Endothelial cell of umbilical vein (primary cell): ENCODE measurements at regions not wholly inside any gene's neighbourhood (a gene's known extent, or its start where the extent isn't known, plus 50 kb on each side); places are given as distances from the start of the nearest gene placed in this dataset.

Experiments used
- BruUV-seq: library from RNA; stranded (reverse); fragments of 400-500 nt; replicated peaks from 2 replicates; lab custom pipeline; 2021; lab: Mats Ljungman, UMichigan
- CTCF ChIA-PET: fragments of 300-600, 350-600 bp; sonication (Branson Sonifier 250); formaldehyde crosslinking; loops from one replicate; lab custom pipeline; 2021; ENCODE audit warnings: antibody characterized with exemption, inconsistent platforms; lab: Charles Lee
- POLR2A ChIA-PET: fragments of 300-600, 350-600 bp; sonication (Branson Sonifier 250); formaldehyde crosslinking; loops from one replicate; lab custom pipeline; 2021; ENCODE audit warnings: antibody characterized with exemption, inconsistent platforms; lab: Charles Lee
- DNase-seq: peaks from one replicate; pipeline ENCODE4 v3.0.0-alpha.2; 2011; ENCODE audit warnings: low read depth, low spot score
- FAIRE-seq: peaks from 2 replicates; lab custom pipeline; 2011; peaks lifted over from hg19 to GRCh38; lab: Jason Lieb, UNC
- H2AFZ ChIP-seq: 2 replicates; pipeline ENCODE4 v1.6.0; 2012; ENCODE audit warnings: low read depth, low read length, control low read depth, inconsistent platforms
- H3K27ac ChIP-seq: 2 replicates; pipeline ENCODE4 v1.5.1; 2011; ENCODE audit warnings: low read depth, mild to moderate bottlenecking, control low read depth, low read length, moderate library complexity; ENCODE audit not compliant: insufficient read depth
- H3K27me3 ChIP-seq, 2 experiments: 2 replicates each; pipeline versions ENCODE4 v1.6.0 to v1.6.1; 2011; ENCODE audit warnings: low read length in 2 of 2, mixed read lengths in 1 of 2; ENCODE audit not compliant: control insufficient read depth in 2 of 2, insufficient read depth in 2 of 2
- H3K36me3 ChIP-seq, 2 experiments: 2 replicates in 1 of 2; 3 replicates in 1 of 2; pipeline ENCODE4 v1.5.1; 2011; ENCODE audit warnings: low read length in 2 of 2, mild to moderate bottlenecking in 1 of 2, moderate library complexity in 1 of 2; ENCODE audit not compliant: control insufficient read depth in 2 of 2, insufficient read depth in 2 of 2; ENCODE audit errors: extremely low read depth in 1 of 2
- H3K4me1 ChIP-seq: 3 replicates; pipeline ENCODE4 v1.5.1; 2011; ENCODE audit warnings: mild to moderate bottlenecking, low read length; ENCODE audit not compliant: control insufficient read depth, insufficient read depth; ENCODE audit errors: extremely low read depth
- H3K4me2 ChIP-seq: 2 replicates; pipeline ENCODE4 v1.6.1; 2011; ENCODE audit warnings: low read length, control low read depth, mixed read lengths; ENCODE audit not compliant: insufficient read depth
- H3K4me3 ChIP-seq, 3 experiments: fragments of 200-600 bp in 1 of 3; sonication (generic), shearing (Covaris generic) in 1 of 3; replicated peaks in 1 of 3; 2 replicates each; pipeline ENCODE4 v1.5.1; 2011 to 2016; ENCODE audit warnings: control low read depth in 3 of 3, low read length in 3 of 3, mild to moderate bottlenecking in 2 of 3, inconsistent platforms in 1 of 3, low read depth in 1 of 3, moderate library complexity in 1 of 3; ENCODE audit not compliant: insufficient read depth in 1 of 3
- H3K79me2 ChIP-seq: 2 replicates; pipeline ENCODE4 v1.6.0; 2012; ENCODE audit warnings: low read length, inconsistent platforms; ENCODE audit not compliant: control insufficient read depth, insufficient read depth
- H3K9ac ChIP-seq: replicated peaks from 2 replicates; pipeline ENCODE3; 2011; ENCODE audit warnings: low read length, control low read depth; ENCODE audit not compliant: insufficient read depth; ENCODE audit errors: extremely low read depth
- H3K9me1 ChIP-seq: replicated peaks from 3 replicates; pipeline ENCODE4 v1.6.0; 2011; ENCODE audit warnings: mild to moderate bottlenecking, low read length; ENCODE audit not compliant: control insufficient read depth, insufficient read depth; ENCODE audit errors: extremely low read depth
- H3K9me3 ChIP-seq: replicated peaks from 2 replicates; pipeline ENCODE4 v1.5.1; 2012; ENCODE audit warnings: low read length, inconsistent platforms; ENCODE audit not compliant: control insufficient read depth, insufficient read depth
- H4K20me1 ChIP-seq: replicated peaks from 2 replicates; pipeline ENCODE3; 2011; ENCODE audit warnings: mild to moderate bottlenecking, low read length; ENCODE audit not compliant: control insufficient read depth, insufficient read depth; ENCODE audit errors: extremely low read depth
- EZH2 ChIP-seq: IDR thresholded peaks from 2 replicates; pipeline ENCODE4 v1.6.1; 2012; ENCODE audit warnings: borderline replicate concordance, low read depth, mild to moderate bottlenecking, moderate library complexity, low read length, inconsistent platforms; ENCODE audit not compliant: severe bottlenecking
- FOS ChIP-seq: IDR thresholded peaks from 2 replicates; pipeline ENCODE4 v1.6.1; 2011; ENCODE audit warnings: mild to moderate bottlenecking, low read length, moderate library complexity, borderline replicate concordance; ENCODE audit not compliant: insufficient read depth
- GATA2 ChIP-seq: IDR thresholded peaks from 2 replicates; pipeline ENCODE4 v1.7.0; 2011; ENCODE audit warnings: low read depth, mild to moderate bottlenecking, moderate library complexity, mixed read lengths, low read length; ENCODE audit not compliant: insufficient read length, insufficient read depth
- JUN ChIP-seq: IDR thresholded peaks from 2 replicates; pipeline ENCODE4 v1.6.1; 2011; ENCODE audit warnings: borderline replicate concordance, low read depth; ENCODE audit not compliant: insufficient read length, insufficient read depth
- MAX ChIP-seq: IDR thresholded peaks from 2 replicates; pipeline ENCODE4 v1.6.1; 2011; ENCODE audit not compliant: insufficient read depth, insufficient read length
- MYC ChIP-seq: IDR thresholded peaks from one replicate; pipeline ENCODE4 v1.6.1; 2011; ENCODE audit warnings: mild to moderate bottlenecking, low read depth, low read length
- POLR2A ChIP-seq: IDR thresholded peaks from 2 replicates; pipeline ENCODE4 v1.6.1; 2012; ENCODE audit warnings: low read depth, mild to moderate bottlenecking, control low read depth, low read length
- POLR2AphosphoS5 ChIP-seq: IDR thresholded peaks from 2 replicates; pipeline ENCODE4 v1.6.1; 2012; ENCODE audit warnings: low read depth, mild to moderate bottlenecking, control low read depth, low read length, moderate library complexity; ENCODE audit not compliant: insufficient read depth
- dilution Hi-C: fragments of 300-500 bp; cut with MboI; formaldehyde crosslinking; loops from one replicate; pipeline ENCODE4 v1.15.0; 2019; ENCODE audit warnings: low sequenced_read_pairs; ENCODE audit not compliant: extremely low pct_ligation_motif_present
- intact Hi-C: fragments of 100-400 bp; cut with micrococcal nuclease; formaldehyde crosslinking; loops from one replicate; pipeline ENCODE4 v1.10.0; 2022
- TF ChIP-seq, protein P1 (sequence below), 2 donors: IDR thresholded peaks; 1 replicate in 1 of 2; 2 replicates in 1 of 2; pipeline ENCODE4 v1.5.1; 2011; ENCODE audit warnings: low read length in 2 of 2, mild to moderate bottlenecking in 2 of 2, moderate library complexity in 2 of 2, control low read depth in 1 of 2, inconsistent platforms in 1 of 2, low read depth in 1 of 2; ENCODE audit not compliant: insufficient read depth in 1 of 2; ENCODE audit errors: extremely low read depth in 1 of 2

DNA sequence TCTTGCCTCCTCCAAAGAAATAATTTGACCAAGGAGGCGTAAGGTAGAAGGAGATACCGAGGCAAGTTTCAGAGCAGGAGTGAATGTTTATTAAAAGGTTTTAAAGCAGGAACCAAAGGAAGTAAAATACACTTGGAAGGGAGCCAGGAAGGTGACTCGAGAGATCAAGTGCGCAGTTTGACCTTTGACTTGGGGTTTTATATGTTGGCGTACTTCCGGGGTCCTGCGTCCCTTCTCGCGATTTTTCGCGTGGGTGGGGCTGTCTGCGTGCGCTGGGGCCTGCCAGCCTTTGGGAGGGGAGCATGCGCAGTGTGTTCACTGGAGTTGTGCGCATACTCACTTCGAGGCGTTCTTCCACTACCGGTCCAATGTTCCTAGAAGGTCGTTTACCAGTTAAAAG lies 166.0 kb upstream of the IRX2 start:
- dilution Hi-C loops (no loop called here), intact Hi-C loops (no loop called here)
- TF ChIP-seq GATA2 (no peak), JUN (no peak), MAX (no peak), FOS (no peak), MYC (no peak), POLR2A (no peak), POLR2AphosphoS5 (no peak), EZH2 (no peak)
- TF ChIP-seq, protein P1, sequence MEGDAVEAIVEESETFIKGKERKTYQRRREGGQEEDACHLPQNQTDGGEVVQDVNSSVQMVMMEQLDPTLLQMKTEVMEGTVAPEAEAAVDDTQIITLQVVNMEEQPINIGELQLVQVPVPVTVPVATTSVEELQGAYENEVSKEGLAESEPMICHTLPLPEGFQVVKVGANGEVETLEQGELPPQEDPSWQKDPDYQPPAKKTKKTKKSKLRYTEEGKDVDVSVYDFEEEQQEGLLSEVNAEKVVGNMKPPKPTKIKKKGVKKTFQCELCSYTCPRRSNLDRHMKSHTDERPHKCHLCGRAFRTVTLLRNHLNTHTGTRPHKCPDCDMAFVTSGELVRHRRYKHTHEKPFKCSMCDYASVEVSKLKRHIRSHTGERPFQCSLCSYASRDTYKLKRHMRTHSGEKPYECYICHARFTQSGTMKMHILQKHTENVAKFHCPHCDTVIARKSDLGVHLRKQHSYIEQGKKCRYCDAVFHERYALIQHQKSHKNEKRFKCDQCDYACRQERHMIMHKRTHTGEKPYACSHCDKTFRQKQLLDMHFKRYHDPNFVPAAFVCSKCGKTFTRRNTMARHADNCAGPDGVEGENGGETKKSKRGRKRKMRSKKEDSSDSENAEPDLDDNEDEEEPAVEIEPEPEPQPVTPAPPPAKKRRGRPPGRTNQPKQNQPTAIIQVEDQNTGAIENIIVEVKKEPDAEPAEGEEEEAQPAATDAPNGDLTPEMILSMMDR (IDR thresholded peaks at IDR 0.05; ENCODE audit: extremely low read depth in 1 of 2, insufficient read depth in 1 of 2, low read depth in 1 of 2, low read length in 2 of 2), result no peak
- BruUV-seq, result no TSS peak
- H3K9me3 ChIP-seq, result no peaks in the 10 kb centered on the region
- H3K9me1 ChIP-seq, result no peaks in the 10 kb centered on the region
- H3K4me3 ChIP-seq, result no peak overlapping the region
- no peak overlapping the region for H3K4me2 ChIP-seq
- H3K4me1 ChIP-seq, result no peaks in the 10 kb centered on the region
- H3K79me2 ChIP-seq, result no peaks in the 10 kb centered on the region
- H3K9ac ChIP-seq, result no peak overlapping the region
- H3K27ac ChIP-seq, result no peak overlapping the region
- ChIA-PET POLR2A (no interaction called here), CTCF (no interaction called here)
- no peaks in the 10 kb centered on the region for H3K36me3 ChIP-seq
- FAIRE-seq (no peak), DNase-seq (no peak)
- no peaks in the 10 kb centered on the region for H3K27me3 ChIP-seq
- no peak overlapping the region for H2AFZ ChIP-seq
- H4K20me1 ChIP-seq, result no peaks in the 10 kb centered on the region
